Gastrocnemius medialis (tissue), 4 donors: ENCODE measurements at regions not wholly inside any gene's neighbourhood (a gene's known extent, or its start where the extent isn't known, plus 50 kb on each side); places are given as distances from the start of the nearest gene placed in this dataset.

Experiments used
- POLR2A ChIP-seq, 2 donors: fragments of 450-650 bp; IDR thresholded peaks; one replicate each; pipeline ENCODE4 v1.6.1; 2017; ENCODE audit warnings: antibody characterized with exemption in 2 of 2, mild to moderate bottlenecking in 2 of 2, moderate library complexity in 2 of 2
- TF ChIP-seq, protein P1 (sequence below), 5 experiments: fragments of 450-650 bp in 3 of 5; fragments of 200-600 bp in 2 of 5; sonication (generic) in 2 of 5; IDR thresholded peaks in 4 of 5; conservative IDR thresholded peaks in 1 of 5; 1 replicate in 4 of 5; 2 replicates in 1 of 5; pipeline ENCODE4 v1.5.1; 2016 to 2019; ENCODE audit warnings: antibody characterized with exemption in 5 of 5, mild to moderate bottlenecking in 3 of 5, moderate library complexity in 3 of 5

DNA sequence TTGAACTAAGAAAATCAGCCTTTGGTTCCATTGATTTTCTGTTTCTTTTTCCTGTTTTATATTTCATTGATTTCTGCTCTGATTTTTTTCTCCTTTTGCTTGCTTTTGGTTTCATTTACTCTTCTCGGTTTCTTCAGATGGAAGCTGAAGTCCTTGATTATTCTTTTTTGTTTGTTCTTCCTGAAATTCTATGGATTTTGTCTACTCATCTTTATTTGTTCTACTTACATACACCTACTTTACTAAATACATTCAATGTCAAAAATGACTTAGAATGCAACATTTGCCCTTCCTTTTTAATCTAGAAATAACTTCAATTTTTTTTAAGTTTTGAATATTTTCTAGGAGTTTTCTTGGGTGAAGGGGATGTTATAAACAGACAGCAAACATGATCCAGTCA, 612.5 kb downstream of the METTL4 start:
- TF ChIP-seq, protein P1, sequence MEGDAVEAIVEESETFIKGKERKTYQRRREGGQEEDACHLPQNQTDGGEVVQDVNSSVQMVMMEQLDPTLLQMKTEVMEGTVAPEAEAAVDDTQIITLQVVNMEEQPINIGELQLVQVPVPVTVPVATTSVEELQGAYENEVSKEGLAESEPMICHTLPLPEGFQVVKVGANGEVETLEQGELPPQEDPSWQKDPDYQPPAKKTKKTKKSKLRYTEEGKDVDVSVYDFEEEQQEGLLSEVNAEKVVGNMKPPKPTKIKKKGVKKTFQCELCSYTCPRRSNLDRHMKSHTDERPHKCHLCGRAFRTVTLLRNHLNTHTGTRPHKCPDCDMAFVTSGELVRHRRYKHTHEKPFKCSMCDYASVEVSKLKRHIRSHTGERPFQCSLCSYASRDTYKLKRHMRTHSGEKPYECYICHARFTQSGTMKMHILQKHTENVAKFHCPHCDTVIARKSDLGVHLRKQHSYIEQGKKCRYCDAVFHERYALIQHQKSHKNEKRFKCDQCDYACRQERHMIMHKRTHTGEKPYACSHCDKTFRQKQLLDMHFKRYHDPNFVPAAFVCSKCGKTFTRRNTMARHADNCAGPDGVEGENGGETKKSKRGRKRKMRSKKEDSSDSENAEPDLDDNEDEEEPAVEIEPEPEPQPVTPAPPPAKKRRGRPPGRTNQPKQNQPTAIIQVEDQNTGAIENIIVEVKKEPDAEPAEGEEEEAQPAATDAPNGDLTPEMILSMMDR (IDR thresholded peaks at IDR 0.05 in 4 of 5, conservative IDR thresholded peaks at IDR 0.05 in 1 of 5): no peak
- no peak for TF ChIP-seq POLR2A (IDR thresholded peaks at IDR 0.05)
